ENCODE measurements at regions not wholly inside any gene's neighbourhood (a gene's known extent, or its start where the extent isn't known, plus 50 kb on each side); places are given as distances from the start of the nearest gene placed in this dataset.

DNA sequence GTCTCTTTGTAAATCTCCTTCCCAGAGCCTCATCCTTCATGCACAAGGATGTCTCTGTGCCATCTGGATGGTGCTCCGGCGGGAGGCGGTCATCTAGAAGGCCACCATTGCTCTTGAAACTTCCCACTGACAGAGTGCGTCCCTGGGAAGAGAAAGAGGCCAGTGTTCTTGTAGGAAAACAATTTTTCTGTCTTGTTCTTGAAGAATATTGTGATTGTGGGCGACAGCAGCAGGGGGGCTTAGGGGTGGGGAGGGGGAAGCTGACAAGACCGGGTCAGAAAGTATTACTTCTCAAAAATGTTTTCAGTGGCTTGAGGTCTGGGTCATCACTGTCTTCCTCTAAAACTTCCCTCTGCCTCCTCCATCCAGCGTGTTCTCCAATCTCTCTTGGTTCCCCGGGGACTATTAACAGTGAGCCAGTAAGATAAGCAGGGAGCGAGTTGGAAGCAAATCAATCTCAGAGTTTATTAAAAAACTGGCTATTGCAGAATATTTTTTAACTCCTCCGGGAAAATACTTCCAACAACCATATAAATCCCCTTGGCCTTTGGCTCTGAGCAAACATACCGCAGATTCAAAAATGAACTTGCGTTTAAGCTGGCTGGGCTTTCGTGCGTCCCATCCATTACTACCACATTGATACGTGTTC is 597.8 kb upstream of the MGMT start:
- in situ Hi-C loops (cut with MboI; ENCODE audit: low pct_unique_long_range_greater_than_20kb, low sequenced_read_pairs, unreplicated experiment): no loop called here
- TF ChIP-seq, protein P1, sequence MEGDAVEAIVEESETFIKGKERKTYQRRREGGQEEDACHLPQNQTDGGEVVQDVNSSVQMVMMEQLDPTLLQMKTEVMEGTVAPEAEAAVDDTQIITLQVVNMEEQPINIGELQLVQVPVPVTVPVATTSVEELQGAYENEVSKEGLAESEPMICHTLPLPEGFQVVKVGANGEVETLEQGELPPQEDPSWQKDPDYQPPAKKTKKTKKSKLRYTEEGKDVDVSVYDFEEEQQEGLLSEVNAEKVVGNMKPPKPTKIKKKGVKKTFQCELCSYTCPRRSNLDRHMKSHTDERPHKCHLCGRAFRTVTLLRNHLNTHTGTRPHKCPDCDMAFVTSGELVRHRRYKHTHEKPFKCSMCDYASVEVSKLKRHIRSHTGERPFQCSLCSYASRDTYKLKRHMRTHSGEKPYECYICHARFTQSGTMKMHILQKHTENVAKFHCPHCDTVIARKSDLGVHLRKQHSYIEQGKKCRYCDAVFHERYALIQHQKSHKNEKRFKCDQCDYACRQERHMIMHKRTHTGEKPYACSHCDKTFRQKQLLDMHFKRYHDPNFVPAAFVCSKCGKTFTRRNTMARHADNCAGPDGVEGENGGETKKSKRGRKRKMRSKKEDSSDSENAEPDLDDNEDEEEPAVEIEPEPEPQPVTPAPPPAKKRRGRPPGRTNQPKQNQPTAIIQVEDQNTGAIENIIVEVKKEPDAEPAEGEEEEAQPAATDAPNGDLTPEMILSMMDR (IDR thresholded peaks at IDR 0.05; ENCODE audit: extremely low read depth, insufficient read depth, missing control alignments): no peak
- DNase-seq (ENCODE audit: low spot score): no peak

DNA sequence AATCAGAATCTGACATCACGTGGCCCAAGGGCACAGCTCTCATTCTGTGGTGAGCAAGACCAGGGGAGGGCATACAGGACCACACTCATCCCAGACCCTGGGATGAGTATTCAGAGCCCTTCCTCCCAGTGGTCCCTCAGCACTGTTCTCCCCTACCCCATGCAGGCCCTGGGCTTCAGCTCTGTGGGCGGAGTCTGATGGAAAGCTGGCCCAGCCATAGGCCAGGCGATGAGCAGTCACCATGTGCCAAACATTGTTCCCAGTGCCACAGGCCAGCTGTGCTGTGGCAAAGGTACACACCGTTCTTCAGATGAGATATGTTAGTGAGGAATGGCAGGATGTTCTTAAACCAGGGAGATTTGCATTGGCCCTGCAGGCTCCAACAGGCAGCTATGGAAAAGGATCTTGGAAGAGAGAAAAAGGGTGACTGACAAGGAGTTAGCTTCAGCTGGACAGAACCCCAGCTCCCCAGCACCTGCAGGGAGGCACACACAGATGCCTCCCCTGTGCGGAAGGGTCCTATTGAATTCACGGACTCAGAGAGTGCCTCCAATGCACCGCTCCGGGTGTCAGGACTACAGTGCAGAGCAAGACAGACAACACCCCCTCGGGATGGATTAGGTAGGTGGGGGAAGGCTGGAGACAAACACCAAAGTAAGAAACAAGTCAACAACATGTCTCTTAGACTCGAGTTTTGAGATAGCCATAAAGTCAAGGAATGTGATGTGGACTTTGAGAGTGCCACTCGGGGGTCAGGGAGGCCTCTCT is 596.0 kb upstream of the MGMT start:
- in situ Hi-C loops (cut with MboI; ENCODE audit: low pct_unique_long_range_greater_than_20kb, low sequenced_read_pairs, unreplicated experiment): no loop called here
- TF ChIP-seq, protein P1 (IDR thresholded peaks at IDR 0.05; ENCODE audit: extremely low read depth, insufficient read depth, missing control alignments): no peak
- no peak for DNase-seq (ENCODE audit: low spot score)

DNA sequence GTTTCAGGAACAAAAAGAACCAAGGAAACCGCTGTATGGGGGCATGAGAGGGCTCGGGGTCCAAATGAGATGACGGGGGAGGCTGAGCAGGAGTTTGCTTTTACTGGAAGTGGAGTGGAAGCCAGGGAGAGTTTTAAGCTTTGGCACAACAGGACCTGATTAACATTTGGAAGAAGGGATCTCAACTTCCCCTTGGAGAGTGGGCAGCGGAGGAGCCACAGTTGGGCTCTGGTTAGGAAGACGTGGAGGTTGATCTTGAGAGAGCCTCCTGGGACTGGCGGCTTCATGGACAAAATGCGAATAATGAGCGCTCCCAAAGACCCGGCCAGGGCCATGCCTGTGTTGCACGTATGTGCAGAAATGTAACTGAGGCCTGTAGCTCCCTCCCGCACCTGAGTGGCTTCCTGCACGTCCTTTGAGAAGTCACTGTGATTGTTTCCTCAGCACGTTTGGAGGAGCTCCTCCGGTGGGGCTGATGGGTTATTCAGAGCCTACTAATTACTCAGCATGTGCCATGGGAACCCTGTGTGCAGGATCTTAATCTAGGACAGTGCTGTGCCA is 595.3 kb upstream of the MGMT start:
- DNase-seq (ENCODE audit: low spot score): no peak
- in situ Hi-C loops (cut with MboI; ENCODE audit: low pct_unique_long_range_greater_than_20kb, low sequenced_read_pairs, unreplicated experiment): no loop called here
- TF ChIP-seq, protein P1 (IDR thresholded peaks at IDR 0.05; ENCODE audit: extremely low read depth, insufficient read depth, missing control alignments): no peak

DNA sequence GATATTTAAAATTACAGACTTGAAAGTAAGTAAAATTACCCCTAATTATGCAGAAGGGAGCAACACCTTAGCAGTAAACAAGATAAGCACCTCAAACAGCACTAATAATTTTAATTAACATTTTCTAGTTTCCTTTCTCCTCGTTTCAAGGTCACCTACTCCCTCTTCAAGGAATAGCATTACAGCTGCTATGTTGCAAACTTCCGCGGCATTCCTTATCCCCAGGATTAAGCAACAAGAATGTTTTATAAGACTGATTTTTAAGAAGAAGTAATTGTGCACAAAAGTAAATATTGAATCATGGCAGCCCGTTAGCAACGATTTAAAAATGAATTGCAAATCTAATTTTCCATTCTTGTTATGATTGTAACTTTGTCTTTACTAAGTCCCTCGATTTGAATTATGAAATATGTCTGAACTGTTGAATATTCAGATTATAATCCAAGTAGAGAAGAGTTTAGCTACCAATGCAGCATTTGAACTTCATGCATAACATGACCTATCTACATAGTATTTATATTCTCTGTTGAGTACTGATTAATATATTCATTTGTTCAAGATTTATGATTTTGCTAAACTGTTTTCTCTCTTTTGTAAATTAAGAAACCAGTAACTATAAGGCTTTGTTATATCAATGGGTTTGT is 593.5 kb upstream of the MGMT start:
- in situ Hi-C loops (cut with MboI; ENCODE audit: low pct_unique_long_range_greater_than_20kb, low sequenced_read_pairs, unreplicated experiment): no loop called here
- TF ChIP-seq, protein P1 (IDR thresholded peaks at IDR 0.05; ENCODE audit: extremely low read depth, insufficient read depth, missing control alignments): no peak
- no peak for DNase-seq (ENCODE audit: low spot score)

DNA sequence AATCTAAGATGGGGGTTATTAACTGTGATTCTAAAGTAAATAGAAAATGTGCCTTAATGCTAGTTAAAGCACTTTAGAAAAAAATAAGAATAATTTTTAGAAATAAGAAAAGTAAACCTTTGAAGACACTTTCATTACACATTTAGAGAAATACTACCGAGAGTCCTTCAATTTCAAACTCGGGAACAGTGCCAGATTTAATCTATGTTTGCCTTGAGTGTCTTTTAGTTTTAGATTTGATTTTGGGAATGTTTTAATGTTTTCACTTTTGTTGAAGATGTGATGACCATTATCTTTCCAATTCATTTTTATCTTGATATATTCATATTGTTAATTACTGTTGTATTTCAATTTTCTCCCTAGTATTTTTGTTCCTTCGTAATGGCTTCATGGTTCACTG is 592.7 kb upstream of the MGMT start:
- TF ChIP-seq, protein P1 (IDR thresholded peaks at IDR 0.05; ENCODE audit: extremely low read depth, insufficient read depth, missing control alignments): no peak
- DNase-seq (ENCODE audit: low spot score): no peak
- in situ Hi-C loops (cut with MboI; ENCODE audit: low pct_unique_long_range_greater_than_20kb, low sequenced_read_pairs, unreplicated experiment): no loop called here

DNA sequence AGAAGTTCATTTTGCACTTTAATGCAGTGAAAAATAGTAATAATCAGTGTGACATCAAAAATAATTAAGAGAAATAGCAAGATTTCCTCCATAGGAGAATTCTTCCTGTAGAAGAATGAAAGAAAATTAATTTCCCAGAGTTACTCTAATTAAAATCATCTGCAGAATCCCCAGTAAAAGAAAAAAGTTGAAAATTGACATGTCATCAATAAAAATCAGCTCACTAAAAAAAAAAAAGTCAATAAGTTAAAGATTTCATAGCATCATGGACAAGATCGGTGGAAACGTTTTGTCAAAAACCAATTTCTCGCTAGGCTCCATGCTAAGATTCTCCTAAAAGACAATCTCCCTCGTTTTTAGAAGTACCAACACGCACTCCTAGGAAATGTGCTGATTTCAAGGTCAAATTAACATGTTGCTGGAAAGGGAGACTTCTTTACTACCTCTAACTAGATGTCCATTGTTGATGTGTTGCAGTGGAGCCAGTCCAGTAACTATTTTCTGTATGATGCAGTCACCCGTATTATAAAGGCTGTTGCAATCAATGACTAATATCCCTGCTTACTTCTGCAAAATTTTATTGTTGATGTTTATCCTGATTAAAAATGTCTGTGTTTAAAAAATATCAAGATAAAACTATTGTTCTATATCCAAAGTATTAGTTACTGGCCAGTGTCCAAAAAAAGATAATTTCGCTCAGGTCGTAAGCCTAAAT is 591.9 kb upstream of the MGMT start:
- in situ Hi-C loops (cut with MboI; ENCODE audit: low pct_unique_long_range_greater_than_20kb, low sequenced_read_pairs, unreplicated experiment): no loop called here
- TF ChIP-seq, protein P1 (IDR thresholded peaks at IDR 0.05; ENCODE audit: extremely low read depth, insufficient read depth, missing control alignments): no peak
- DNase-seq (ENCODE audit: low spot score): no peak
